ENCODE measurements at regions not wholly inside any gene's neighbourhood (a gene's known extent, or its start where the extent isn't known, plus 50 kb on each side); places are given as distances from the start of the nearest gene placed in this dataset.

DNA sequence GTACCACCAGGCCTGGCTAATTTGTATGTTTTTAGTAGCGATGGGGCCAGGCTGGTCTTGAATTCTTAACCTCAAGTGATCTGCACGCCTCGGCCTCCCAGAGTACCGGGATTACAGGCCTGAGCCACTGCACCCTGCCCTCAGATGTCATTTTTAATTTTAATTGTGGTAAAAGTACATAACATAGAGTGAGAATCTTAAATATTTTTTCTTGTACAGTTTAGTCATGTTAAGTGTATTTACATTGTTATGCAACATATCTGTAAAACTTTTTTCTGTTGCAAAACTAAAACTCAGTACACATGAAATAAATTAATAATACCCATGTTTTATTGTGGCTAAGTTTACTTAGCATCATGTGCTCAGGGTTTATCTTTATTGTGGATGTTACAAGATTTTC is 231.4 kb downstream of the ALG10 start:
- TF ChIP-seq POLR2A (IDR thresholded peaks at IDR 0.05; ENCODE audit: low read depth, low read length) (no peak), FOXM1 (IDR thresholded peaks at IDR 0.05; ENCODE audit: low read depth, low read length) (no peak), POLR2AphosphoS5 (IDR thresholded peaks at IDR 0.05; ENCODE audit: low read length) (no peak), TARDBP (IDR thresholded peaks at IDR 0.05; ENCODE audit: borderline replicate concordance) (no peak), CHD4 (IDR thresholded peaks at IDR 0.05) (no peak), MXI1 (IDR thresholded peaks at IDR 0.05; ENCODE audit: low read depth, low read length) (no peak), ATF7 (IDR thresholded peaks at IDR 0.05; ENCODE audit: low read depth) (no peak), MEF2A (IDR thresholded peaks at IDR 0.05; ENCODE audit: insufficient read depth, low read depth, low read length) (no peak), ESRRA (IDR thresholded peaks at IDR 0.05; ENCODE audit: low read length) (no peak), RAD21 (IDR thresholded peaks at IDR 0.05; ENCODE audit: insufficient read depth, low read depth, low read length) (no peak)
- TF ChIP-seq, protein P1, sequence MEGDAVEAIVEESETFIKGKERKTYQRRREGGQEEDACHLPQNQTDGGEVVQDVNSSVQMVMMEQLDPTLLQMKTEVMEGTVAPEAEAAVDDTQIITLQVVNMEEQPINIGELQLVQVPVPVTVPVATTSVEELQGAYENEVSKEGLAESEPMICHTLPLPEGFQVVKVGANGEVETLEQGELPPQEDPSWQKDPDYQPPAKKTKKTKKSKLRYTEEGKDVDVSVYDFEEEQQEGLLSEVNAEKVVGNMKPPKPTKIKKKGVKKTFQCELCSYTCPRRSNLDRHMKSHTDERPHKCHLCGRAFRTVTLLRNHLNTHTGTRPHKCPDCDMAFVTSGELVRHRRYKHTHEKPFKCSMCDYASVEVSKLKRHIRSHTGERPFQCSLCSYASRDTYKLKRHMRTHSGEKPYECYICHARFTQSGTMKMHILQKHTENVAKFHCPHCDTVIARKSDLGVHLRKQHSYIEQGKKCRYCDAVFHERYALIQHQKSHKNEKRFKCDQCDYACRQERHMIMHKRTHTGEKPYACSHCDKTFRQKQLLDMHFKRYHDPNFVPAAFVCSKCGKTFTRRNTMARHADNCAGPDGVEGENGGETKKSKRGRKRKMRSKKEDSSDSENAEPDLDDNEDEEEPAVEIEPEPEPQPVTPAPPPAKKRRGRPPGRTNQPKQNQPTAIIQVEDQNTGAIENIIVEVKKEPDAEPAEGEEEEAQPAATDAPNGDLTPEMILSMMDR (IDR thresholded peaks at IDR 0.05 in 2 of 3, conservative IDR thresholded peaks at IDR 0.05 in 1 of 3; ENCODE audit: control insufficient read depth in 2 of 3, extremely low read depth in 1 of 3, insufficient read depth in 1 of 3, low read depth in 3 of 3, low read length in 3 of 3) = no peak
- TF ChIP-seq, protein P2, sequence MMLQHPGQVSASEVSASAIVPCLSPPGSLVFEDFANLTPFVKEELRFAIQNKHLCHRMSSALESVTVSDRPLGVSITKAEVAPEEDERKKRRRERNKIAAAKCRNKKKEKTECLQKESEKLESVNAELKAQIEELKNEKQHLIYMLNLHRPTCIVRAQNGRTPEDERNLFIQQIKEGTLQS (IDR thresholded peaks at IDR 0.05; ENCODE audit: borderline replicate concordance, extremely low read depth, low read depth, low read length) = no peak
- TF ChIP-seq, protein P3, sequence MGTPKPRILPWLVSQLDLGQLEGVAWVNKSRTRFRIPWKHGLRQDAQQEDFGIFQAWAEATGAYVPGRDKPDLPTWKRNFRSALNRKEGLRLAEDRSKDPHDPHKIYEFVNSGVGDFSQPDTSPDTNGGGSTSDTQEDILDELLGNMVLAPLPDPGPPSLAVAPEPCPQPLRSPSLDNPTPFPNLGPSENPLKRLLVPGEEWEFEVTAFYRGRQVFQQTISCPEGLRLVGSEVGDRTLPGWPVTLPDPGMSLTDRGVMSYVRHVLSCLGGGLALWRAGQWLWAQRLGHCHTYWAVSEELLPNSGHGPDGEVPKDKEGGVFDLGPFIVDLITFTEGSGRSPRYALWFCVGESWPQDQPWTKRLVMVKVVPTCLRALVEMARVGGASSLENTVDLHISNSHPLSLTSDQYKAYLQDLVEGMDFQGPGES (IDR thresholded peaks at IDR 0.05) = no peak
- TF ChIP-seq, protein P4, sequence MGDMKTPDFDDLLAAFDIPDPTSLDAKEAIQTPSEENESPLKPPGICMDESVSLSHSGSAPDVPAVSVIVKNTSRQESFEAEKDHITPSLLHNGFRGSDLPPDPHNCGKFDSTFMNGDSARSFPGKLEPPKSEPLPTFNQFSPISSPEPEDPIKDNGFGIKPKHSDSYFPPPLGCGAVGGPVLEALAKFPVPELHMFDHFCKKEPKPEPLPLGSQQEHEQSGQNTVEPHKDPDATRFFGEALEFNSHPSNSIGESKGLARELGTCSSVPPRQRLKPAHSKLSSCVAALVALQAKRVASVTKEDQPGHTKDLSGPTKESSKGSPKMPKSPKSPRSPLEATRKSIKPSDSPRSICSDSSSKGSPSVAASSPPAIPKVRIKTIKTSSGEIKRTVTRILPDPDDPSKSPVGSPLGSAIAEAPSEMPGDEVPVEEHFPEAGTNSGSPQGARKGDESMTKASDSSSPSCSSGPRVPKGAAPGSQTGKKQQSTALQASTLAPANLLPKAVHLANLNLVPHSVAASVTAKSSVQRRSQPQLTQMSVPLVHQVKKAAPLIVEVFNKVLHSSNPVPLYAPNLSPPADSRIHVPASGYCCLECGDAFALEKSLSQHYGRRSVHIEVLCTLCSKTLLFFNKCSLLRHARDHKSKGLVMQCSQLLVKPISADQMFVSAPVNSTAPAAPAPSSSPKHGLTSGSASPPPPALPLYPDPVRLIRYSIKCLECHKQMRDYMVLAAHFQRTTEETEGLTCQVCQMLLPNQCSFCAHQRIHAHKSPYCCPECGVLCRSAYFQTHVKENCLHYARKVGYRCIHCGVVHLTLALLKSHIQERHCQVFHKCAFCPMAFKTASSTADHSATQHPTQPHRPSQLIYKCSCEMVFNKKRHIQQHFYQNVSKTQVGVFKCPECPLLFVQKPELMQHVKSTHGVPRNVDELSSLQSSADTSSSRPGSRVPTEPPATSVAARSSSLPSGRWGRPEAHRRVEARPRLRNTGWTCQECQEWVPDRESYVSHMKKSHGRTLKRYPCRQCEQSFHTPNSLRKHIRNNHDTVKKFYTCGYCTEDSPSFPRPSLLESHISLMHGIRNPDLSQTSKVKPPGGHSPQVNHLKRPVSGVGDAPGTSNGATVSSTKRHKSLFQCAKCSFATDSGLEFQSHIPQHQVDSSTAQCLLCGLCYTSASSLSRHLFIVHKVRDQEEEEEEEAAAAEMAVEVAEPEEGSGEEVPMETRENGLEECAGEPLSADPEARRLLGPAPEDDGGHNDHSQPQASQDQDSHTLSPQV (IDR thresholded peaks at IDR 0.05) = no peak
